ENCODE measurements at regions not wholly inside any gene's neighbourhood (a gene's known extent, or its start where the extent isn't known, plus 50 kb on each side); places are given as distances from the start of the nearest gene placed in this dataset.

DNA sequence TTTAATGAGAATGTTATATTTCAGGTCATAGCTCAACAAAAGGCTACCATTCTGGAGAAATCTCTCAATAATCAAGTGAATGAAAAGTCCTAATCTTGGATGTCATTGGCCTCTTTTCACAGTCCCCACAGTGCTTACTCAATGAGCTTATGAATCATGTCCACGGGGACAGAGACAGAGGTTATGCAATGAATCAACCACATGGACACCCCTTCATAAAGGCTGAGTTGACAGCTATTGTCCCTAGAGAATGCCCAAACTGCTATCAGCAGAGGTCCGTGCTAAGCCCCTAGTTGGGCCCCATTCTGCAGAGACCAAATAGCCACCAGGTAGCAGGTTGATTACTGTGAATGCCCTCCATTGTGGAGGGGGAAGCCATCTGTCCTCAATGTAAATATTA lies 158.1 kb downstream of the LHFPL1 start:
- DNase-seq (no peak), ATAC-seq (no peak)
- no peaks in the 10 kb centered on the region for H3K27me3 ChIP-seq
- H3K36me3 ChIP-seq, result no peaks in the 10 kb centered on the region
- H3K4me3 ChIP-seq, result no peak overlapping the region
- TF ChIP-seq, protein P1, sequence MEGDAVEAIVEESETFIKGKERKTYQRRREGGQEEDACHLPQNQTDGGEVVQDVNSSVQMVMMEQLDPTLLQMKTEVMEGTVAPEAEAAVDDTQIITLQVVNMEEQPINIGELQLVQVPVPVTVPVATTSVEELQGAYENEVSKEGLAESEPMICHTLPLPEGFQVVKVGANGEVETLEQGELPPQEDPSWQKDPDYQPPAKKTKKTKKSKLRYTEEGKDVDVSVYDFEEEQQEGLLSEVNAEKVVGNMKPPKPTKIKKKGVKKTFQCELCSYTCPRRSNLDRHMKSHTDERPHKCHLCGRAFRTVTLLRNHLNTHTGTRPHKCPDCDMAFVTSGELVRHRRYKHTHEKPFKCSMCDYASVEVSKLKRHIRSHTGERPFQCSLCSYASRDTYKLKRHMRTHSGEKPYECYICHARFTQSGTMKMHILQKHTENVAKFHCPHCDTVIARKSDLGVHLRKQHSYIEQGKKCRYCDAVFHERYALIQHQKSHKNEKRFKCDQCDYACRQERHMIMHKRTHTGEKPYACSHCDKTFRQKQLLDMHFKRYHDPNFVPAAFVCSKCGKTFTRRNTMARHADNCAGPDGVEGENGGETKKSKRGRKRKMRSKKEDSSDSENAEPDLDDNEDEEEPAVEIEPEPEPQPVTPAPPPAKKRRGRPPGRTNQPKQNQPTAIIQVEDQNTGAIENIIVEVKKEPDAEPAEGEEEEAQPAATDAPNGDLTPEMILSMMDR (IDR thresholded peaks at IDR 0.05), result no peak
- no peaks in the 10 kb centered on the region for H3K9me3 ChIP-seq
- intact Hi-C loops (cut with DNase I), result no loop called here
- no peaks in the 10 kb centered on the region for H3K4me1 ChIP-seq
- no peak overlapping the region for H3K27ac ChIP-seq

DNA sequence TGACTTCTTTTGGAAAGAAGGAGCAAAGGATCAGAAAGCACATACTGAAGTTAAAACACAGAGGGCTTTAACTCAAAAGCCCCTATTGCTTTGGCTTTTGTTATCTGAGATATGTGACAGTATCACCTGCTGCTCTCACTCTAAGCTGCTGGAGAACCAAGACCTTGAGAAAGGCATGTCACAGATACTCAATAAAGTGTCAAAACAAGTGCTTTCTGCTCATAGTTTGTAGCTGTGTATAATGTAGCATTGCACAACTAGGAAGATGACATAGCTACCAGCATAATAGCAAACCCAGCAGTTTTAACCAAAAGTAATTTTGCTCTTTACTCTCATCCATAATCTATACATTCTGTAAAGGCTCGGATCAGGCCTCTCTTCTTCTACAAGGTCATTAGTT lies 159.6 kb downstream of the LHFPL1 start:
- H3K36me3 ChIP-seq, result no peaks in the 10 kb centered on the region
- no peak overlapping the region for H3K4me3 ChIP-seq
- H3K4me1 ChIP-seq, result no peaks in the 10 kb centered on the region
- TF ChIP-seq, protein P1 (IDR thresholded peaks at IDR 0.05), result no peak
- DNase-seq (no peak), ATAC-seq (no peak)
- intact Hi-C loops (cut with DNase I), result no loop called here
- H3K9me3 ChIP-seq, result no peaks in the 10 kb centered on the region
- no peaks in the 10 kb centered on the region for H3K27me3 ChIP-seq
- no peak overlapping the region for H3K27ac ChIP-seq

- ATAC-seq, result no peak
- no peaks in the 10 kb centered on the region for H3K4me1 ChIP-seq
- H3K27ac ChIP-seq, result no peak overlapping the region
- TF ChIP-seq, protein P1 (IDR thresholded peaks at IDR 0.05), result no peak
- H3K9me3 ChIP-seq, result no peaks in the 10 kb centered on the region
- no peaks in the 10 kb centered on the region for H3K36me3 ChIP-seq
- intact Hi-C loops (cut with DNase I), result no loop called here
- no peak overlapping the region for H3K4me3 ChIP-seq
- H3K27me3 ChIP-seq, result no peaks in the 10 kb centered on the region
- DNase-seq, result no peak
These were observed 166.6 kb downstream of the LHFPL1 start for GRCh38 chrX:112513154-112513553.

GRCh38 chrX:112512509-112512908 lies 167.2 kb downstream of the LHFPL1 start:
- TF ChIP-seq, protein P1 (IDR thresholded peaks at IDR 0.05), result no peak
- DNase-seq (no peak), ATAC-seq (no peak)
- intact Hi-C loops (cut with DNase I), result no loop called here
- Histone ChIP-seq H3K9me3 (no peaks in the 10 kb centered on the region), H3K4me1 (no peaks in the 10 kb centered on the region), H3K27me3 (no peaks in the 10 kb centered on the region), H3K4me3 (no peak overlapping the region), H3K27ac (no peak overlapping the region), H3K36me3 (no peaks in the 10 kb centered on the region)

DNA sequence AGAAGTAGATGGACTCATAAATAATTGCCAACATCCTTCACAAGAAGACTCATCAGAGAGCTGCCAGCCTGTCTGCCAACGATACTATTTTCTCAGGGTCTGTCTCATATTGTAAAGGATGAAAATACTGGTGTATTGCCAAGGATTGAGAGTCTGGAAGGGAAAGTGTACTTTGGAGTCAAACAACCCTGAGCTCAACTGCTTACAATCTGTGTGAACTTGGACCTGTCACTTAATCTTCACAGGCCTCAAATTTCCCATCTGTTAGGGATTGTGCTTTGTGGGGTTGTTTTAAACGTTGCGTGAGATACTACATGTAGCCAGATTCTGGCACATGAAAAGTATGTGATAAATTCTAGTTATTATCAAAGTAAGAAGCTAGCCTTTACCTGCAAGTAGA lies 169.1 kb downstream of the LHFPL1 start:
- no peaks in the 10 kb centered on the region for H3K36me3 ChIP-seq
- TF ChIP-seq, protein P1 (IDR thresholded peaks at IDR 0.05), result no peak
- ATAC-seq (no peak), DNase-seq (no peak)
- H3K27ac ChIP-seq, result no peak overlapping the region
- no peaks in the 10 kb centered on the region for H3K27me3 ChIP-seq
- intact Hi-C loops (cut with DNase I), result no loop called here
- no peak overlapping the region for H3K4me3 ChIP-seq
- H3K4me1 ChIP-seq, result no peaks in the 10 kb centered on the region
- H3K9me3 ChIP-seq, result no peaks in the 10 kb centered on the region

DNA sequence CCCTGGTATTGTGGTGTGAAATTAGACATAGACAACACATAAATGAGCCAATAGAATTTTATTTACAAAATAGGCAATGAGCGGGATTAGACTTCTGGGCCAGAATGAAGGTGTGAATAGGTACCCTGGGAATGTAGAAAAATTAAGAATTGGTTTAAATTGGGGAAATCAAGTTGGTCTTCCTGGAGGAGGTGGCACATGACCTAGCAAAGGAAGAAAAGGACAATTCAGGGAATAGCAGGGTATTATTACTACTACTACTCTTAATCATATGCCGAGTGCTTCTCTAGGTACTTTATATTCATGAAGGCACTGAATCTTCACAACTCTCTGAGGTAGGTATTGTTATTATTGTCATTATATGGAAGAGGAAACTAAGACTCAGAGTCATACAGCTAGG lies 202.1 kb downstream of the LHFPL1 start:
- Histone ChIP-seq H3K27me3 (no peaks in the 10 kb centered on the region), H3K9me3 (no peaks in the 10 kb centered on the region), H3K4me1 (no peaks in the 10 kb centered on the region), H3K4me3 (no peak overlapping the region), H3K36me3 (no peaks in the 10 kb centered on the region), H3K27ac (no peak overlapping the region)
- DNase-seq (no peak), ATAC-seq (no peak)
- intact Hi-C loops (cut with DNase I), result no loop called here
- TF ChIP-seq, protein P1 (IDR thresholded peaks at IDR 0.05), result no peak

Data from upper lobe of right lung (tissue), 1 donor.